ENCODE measurements at regions not wholly inside any gene's neighbourhood (a gene's known extent, or its start where the extent isn't known, plus 50 kb on each side); places are given as distances from the start of the nearest gene placed in this dataset.
A peak's percentile ranks its signal among the peaks of the same experiment; 100 is the strongest.

- H3K27ac ChIP-seq (ENCODE audit: extremely low read depth, low read depth, low read length), result no peak overlapping the region
- no peak for TF ChIP-seq YY2 (tag by site-specific recombination; IDR thresholded peaks at IDR 0.05)
- TF ChIP-seq, protein P1, sequence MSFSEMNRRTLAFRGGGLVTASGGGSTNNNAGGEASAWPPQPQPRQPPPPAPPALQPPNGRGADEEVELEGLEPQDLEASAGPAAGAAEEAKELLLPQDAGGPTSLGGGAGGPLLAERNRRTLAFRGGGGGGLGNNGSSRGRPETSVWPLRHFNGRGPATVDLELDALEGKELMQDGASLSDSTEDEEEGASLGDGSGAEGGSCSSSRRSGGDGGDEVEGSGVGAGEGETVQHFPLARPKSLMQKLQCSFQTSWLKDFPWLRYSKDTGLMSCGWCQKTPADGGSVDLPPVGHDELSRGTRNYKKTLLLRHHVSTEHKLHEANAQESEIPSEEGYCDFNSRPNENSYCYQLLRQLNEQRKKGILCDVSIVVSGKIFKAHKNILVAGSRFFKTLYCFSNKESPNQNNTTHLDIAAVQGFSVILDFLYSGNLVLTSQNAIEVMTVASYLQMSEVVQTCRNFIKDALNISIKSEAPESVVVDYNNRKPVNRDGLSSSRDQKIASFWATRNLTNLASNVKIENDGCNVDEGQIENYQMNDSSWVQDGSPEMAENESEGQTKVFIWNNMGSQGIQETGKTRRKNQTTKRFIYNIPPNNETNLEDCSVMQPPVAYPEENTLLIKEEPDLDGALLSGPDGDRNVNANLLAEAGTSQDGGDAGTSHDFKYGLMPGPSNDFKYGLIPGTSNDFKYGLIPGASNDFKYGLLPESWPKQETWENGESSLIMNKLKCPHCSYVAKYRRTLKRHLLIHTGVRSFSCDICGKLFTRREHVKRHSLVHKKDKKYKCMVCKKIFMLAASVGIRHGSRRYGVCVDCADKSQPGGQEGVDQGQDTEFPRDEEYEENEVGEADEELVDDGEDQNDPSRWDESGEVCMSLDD (tag by site-specific recombination; IDR thresholded peaks at IDR 0.05), result no peak
- TF ChIP-seq, protein P2, sequence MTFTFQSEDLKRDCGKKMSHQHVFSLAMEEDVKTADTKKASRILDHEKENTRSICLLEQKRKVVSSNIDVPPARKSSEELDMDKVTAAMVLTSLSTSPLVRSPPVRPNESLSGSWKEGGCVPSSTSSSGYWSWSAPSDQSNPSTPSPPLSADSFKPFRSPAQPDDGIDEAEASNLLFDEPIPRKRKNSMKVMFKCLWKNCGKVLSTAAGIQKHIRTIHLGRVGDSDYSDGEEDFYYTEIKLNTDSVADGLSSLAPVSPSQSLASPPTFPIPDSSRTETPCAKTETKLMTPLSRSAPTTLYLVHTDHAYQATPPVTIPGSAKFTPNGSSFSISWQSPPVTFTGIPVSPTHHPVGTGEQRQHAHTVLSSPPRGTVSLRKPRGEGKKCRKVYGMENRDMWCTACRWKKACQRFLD (tag by site-specific recombination; IDR thresholded peaks at IDR 0.05), result no peak
- no peak for TF ChIP-seq ZNF248 (tag by site-specific recombination; IDR thresholded peaks at IDR 0.05)
- TF ChIP-seq ZFP3 (tag by site-specific recombination; IDR thresholded peaks at IDR 0.05; ENCODE audit: low read depth), result no peak
- no peak for TF ChIP-seq ZNF433 (tag by site-specific recombination; IDR thresholded peaks at IDR 0.05; ENCODE audit: low read depth)
- no peak for TF ChIP-seq ZNF132 (tag by site-specific recombination; IDR thresholded peaks at IDR 0.05; ENCODE audit: borderline replicate concordance)
- TF ChIP-seq ZNF324 (tag by site-specific recombination; IDR thresholded peaks at IDR 0.05), result no peak
- no peak for TF ChIP-seq MEIS1 (CRISPR knock-in tag; IDR thresholded peaks at IDR 0.05; ENCODE audit: borderline replicate concordance)
- TF ChIP-seq, protein P3, sequence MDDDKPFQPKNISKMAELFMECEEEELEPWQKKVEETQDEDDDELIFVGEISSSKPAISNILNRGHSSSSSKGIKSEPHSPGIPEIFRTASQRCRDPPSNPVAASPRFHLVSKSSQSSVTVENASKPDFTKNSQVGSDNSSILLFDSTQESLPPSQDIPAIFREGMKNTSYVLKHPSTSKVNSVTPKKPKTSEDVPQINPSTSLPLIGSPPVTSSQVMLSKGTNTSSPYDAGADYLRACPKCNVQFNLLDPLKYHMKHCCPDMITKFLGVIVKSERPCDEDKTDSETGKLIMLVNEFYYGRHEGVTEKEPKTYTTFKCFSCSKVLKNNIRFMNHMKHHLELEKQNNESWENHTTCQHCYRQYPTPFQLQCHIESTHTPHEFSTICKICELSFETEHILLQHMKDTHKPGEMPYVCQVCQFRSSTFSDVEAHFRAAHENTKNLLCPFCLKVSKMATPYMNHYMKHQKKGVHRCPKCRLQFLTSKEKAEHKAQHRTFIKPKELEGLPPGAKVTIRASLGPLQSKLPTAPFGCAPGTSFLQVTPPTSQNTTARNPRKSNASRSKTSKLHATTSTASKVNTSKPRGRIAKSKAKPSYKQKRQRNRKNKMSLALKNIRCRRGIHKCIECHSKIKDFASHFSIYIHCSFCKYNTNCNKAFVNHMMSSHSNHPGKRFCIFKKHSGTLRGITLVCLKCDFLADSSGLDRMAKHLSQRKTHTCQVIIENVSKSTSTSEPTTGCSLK (tag by site-specific recombination; IDR thresholded peaks at IDR 0.05), result no peak
- TF ChIP-seq ZNF571 (tag by site-specific recombination; IDR thresholded peaks at IDR 0.05), result no peak
- no peak for TF ChIP-seq ZNF24 (tag by site-specific recombination; IDR thresholded peaks at IDR 0.05)
- TF ChIP-seq EGR2 (tag by site-specific recombination; IDR thresholded peaks at IDR 0.05; ENCODE audit: low read depth), result no peak
- no peak for TF ChIP-seq OVOL3 (tag by site-specific recombination; IDR thresholded peaks at IDR 0.05)
- no peak for TF ChIP-seq ZNF10 (tag by site-specific recombination; IDR thresholded peaks at IDR 0.05)
- TF ChIP-seq ZNF701 (tag by site-specific recombination; IDR thresholded peaks at IDR 0.05), result no peak
- no peak for TF ChIP-seq HOXA7 (CRISPR knock-in tag; IDR thresholded peaks at IDR 0.05; ENCODE audit: borderline replicate concordance)
- no peak for TF ChIP-seq ZNF473 (tag by site-specific recombination; IDR thresholded peaks at IDR 0.05)
- no peak for TF ChIP-seq ZXDB (tag by site-specific recombination; IDR thresholded peaks at IDR 0.05)
- no peak for TF ChIP-seq ZNF600 (tag by site-specific recombination; IDR thresholded peaks at IDR 0.05)
- ChIA-PET POLR2A (no interaction called here), CTCF (no interaction called here)
- H3K4me1 ChIP-seq (ENCODE audit: control insufficient read depth, insufficient read depth, low read length), result no peaks in the 10 kb centered on the region
- no peaks in the 10 kb centered on the region for H3K36me3 ChIP-seq (ENCODE audit: control insufficient read depth in 2 of 2, insufficient read depth in 1 of 2, low read length in 2 of 2)
- H3K4me3 ChIP-seq (ENCODE audit: low read depth, low read length), result no peak overlapping the region
- no peaks in the 10 kb centered on the region for H3K9me3 ChIP-seq (ENCODE audit: control insufficient read depth, insufficient read depth, low read depth, low read length)
Observed at GRCh38 chr5:68834491-68834981, 259.3 kb upstream of the SLC30A5 start.

- Histone ChIP-seq H3K36me3 (ENCODE audit: control insufficient read depth in 2 of 2, insufficient read depth in 1 of 2, low read length in 2 of 2) (no peaks in the 10 kb centered on the region), H3K4me1 (ENCODE audit: control insufficient read depth, insufficient read depth, low read length) (no peaks in the 10 kb centered on the region), H3K4me3 (ENCODE audit: low read depth, low read length) (no peak overlapping the region), H3K9me3 (ENCODE audit: control insufficient read depth, insufficient read depth, low read depth, low read length) (no peaks in the 10 kb centered on the region), H3K27ac (ENCODE audit: extremely low read depth, low read depth, low read length) (no peak overlapping the region)
- TF ChIP-seq GLI4 (tag by site-specific recombination; IDR thresholded peaks at IDR 0.05), result no peak
- TF ChIP-seq KLF1 (tag by site-specific recombination; IDR thresholded peaks at IDR 0.05), result peak; percentile 35; the same call in 1 of the 2 replicates
- ChIA-PET POLR2A (no interaction called here), CTCF (no interaction called here)
Observed at GRCh38 chr5:68838157-68838718, 255.6 kb upstream of the SLC30A5 start.
